ENCODE measurements at regions not wholly inside any gene's neighbourhood (a gene's known extent, or its start where the extent isn't known, plus 50 kb on each side); places are given as distances from the start of the nearest gene placed in this dataset.

- no peak overlapping the region for H3K4me3 ChIP-seq (replicated peaks; ENCODE audit: low read depth, low read length)
- TF ChIP-seq CTCF (IDR thresholded peaks at IDR 0.05; ENCODE audit: low read depth, low read length, missing control alignments): no peak
- DNase-seq (ENCODE audit: extremely low read depth, low read depth): no peak
Observed at GRCh38 chr1:79781261-79781660, 774.7 kb upstream of the ADGRL4 start.

- no peak overlapping the region for H3K4me3 ChIP-seq (replicated peaks; ENCODE audit: low read depth, low read length)
- no peak for DNase-seq (ENCODE audit: extremely low read depth, low read depth)
- no peak for TF ChIP-seq CTCF (IDR thresholded peaks at IDR 0.05; ENCODE audit: low read depth, low read length, missing control alignments)
Observed at GRCh38 chr1:79777481-79778219, 771.1 kb upstream of the ADGRL4 start.

- no peak for DNase-seq (ENCODE audit: extremely low read depth, low read depth)
- TF ChIP-seq CTCF (IDR thresholded peaks at IDR 0.05; ENCODE audit: low read depth, low read length, missing control alignments): no peak
- no peak overlapping the region for H3K4me3 ChIP-seq (replicated peaks; ENCODE audit: low read depth, low read length)
Observed at GRCh38 chr1:79775402-79775801, 768.9 kb upstream of the ADGRL4 start.

GRCh38 chr1:79773385-79773784, 766.9 kb upstream of the ADGRL4 start:
- no peak for TF ChIP-seq CTCF (IDR thresholded peaks at IDR 0.05; ENCODE audit: low read depth, low read length, missing control alignments)
- H3K4me3 ChIP-seq (replicated peaks; ENCODE audit: low read depth, low read length): no peak overlapping the region
- no peak for DNase-seq (ENCODE audit: extremely low read depth, low read depth)

- TF ChIP-seq CTCF (IDR thresholded peaks at IDR 0.05; ENCODE audit: low read depth, low read length, missing control alignments): no peak
- no peak overlapping the region for H3K4me3 ChIP-seq (replicated peaks; ENCODE audit: low read depth, low read length)
- DNase-seq (ENCODE audit: extremely low read depth, low read depth): no peak
Observed at GRCh38 chr1:79762461-79762860, 755.9 kb upstream of the ADGRL4 start.

- no peak for TF ChIP-seq CTCF (IDR thresholded peaks at IDR 0.05; ENCODE audit: low read depth, low read length, missing control alignments)
- DNase-seq (ENCODE audit: extremely low read depth, low read depth): no peak
- H3K4me3 ChIP-seq (replicated peaks; ENCODE audit: low read depth, low read length): no peak overlapping the region
Observed at GRCh38 chr1:79760531-79760930, 754.0 kb upstream of the ADGRL4 start.

GRCh38 chr1:79749607-79750006, 743.1 kb upstream of the ADGRL4 start:
- no peak for DNase-seq (ENCODE audit: extremely low read depth, low read depth)
- H3K4me3 ChIP-seq (replicated peaks; ENCODE audit: low read depth, low read length): no peak overlapping the region
- no peak for TF ChIP-seq CTCF (IDR thresholded peaks at IDR 0.05; ENCODE audit: low read depth, low read length, missing control alignments)
